AG04449 (cell line): ENCODE measurements at regions not wholly inside any gene's neighbourhood (a gene's known extent, or its start where the extent isn't known, plus 50 kb on each side); places are given as distances from the start of the nearest gene placed in this dataset.

Experiments used
- CTCF ChIA-PET: fragments of 350-600 bp; formaldehyde crosslinking; extraction: SDS; loops from one replicate; lab custom pipeline; 2021; ENCODE audit warnings: antibody characterized with exemption; lab: Yijun Ruan, JAX
- POLR2A ChIA-PET: fragments of 400-600, 350-600 bp; formaldehyde crosslinking; extraction: SDS; loops from one replicate; lab custom pipeline; 2020; ENCODE audit warnings: antibody characterized with exemption, inconsistent platforms; lab: Yijun Ruan, JAX
- DNase-seq: peaks from one replicate; pipeline ENCODE4 v3.0.0-alpha.2; 2010; ENCODE audit warnings: low read depth, low spot score
- H3K4me3 ChIP-seq: 2 replicates; pipeline ENCODE4 v1.5.1; 2011; ENCODE audit warnings: low read depth, mild to moderate bottlenecking, control low read depth, low read length
- CTCF ChIP-seq: IDR thresholded peaks from one replicate; pipeline ENCODE4 v1.5.1; 2011; ENCODE audit warnings: mild to moderate bottlenecking, moderate library complexity, low read length, control low read depth, inconsistent platforms; ENCODE audit not compliant: insufficient read depth; ENCODE audit errors: missing control alignments

- peak; percentile 89 for DNase-seq
- H3K4me3 ChIP-seq: no peak overlapping the region
- ChIA-PET POLR2A (interaction anchor here (0.8 kb wide), 1 partner anchor 12 kb away, joined by 3 read pairs; no protein-coding TSS in a partner anchor), CTCF (interaction anchor here (1.0 to 1.9 kb wide), 2 partner anchors 90 to 364 kb away, joined by 3 to 4 read pairs; no protein-coding TSS in a partner anchor)
- TF ChIP-seq CTCF: no peak
Measured at GRCh38 chr10:29039677-29040189, 249.1 kb upstream of the LYZL1 start.

DNA sequence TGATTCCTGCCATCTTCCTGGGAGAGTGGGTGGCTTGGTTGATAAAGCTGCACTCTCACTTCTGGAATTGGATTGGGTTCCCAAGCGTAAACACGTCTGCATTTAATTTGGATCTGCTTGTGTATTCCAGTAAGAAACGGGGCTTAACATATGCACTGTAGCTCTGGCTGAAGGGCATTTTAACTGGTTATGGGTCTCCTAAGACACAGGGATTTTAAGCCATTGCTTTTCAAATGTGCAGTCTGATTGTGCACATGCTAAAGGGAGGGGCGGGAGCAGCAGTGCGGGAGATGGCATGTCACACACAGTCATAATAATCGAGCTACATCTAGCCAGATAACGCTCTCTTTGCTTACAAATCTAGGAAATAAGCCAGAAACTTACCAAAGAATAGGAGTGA, 247.3 kb upstream of the LYZL1 start:
- H3K4me3 ChIP-seq: no peak overlapping the region
- ChIA-PET CTCF (interaction anchor here (0.8 to 0.9 kb wide), 2 partner anchors 88 to 377 kb away, joined by 3 read pairs; no protein-coding TSS in a partner anchor), POLR2A (no interaction called here)
- no peak for TF ChIP-seq CTCF
- DNase-seq: no peak

DNA sequence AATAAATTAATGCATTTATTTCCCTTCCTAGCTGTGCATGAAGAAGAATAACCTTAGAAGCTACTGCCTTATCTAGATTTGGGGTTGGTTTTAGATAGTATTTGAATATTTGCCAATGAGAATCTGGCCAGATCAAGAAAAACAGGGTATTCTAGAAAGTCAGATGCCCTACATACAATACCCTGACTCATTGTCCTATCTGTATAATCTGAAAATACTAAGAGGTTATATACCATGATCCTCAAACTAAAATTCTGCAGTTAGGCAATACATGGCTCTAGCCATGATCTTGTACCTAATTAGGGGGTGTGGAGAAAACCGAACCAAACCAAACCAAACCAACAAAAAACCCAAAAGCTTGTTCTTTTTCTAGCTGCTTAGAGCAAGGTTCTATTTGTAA, 240.4 kb upstream of the LYZL1 start:
- POLR2A ChIA-PET: no interaction called here
- H3K4me3 ChIP-seq: no peak overlapping the region
- no peak for DNase-seq
- CTCF ChIA-PET: no interaction called here
- TF ChIP-seq CTCF: no peak

DNA sequence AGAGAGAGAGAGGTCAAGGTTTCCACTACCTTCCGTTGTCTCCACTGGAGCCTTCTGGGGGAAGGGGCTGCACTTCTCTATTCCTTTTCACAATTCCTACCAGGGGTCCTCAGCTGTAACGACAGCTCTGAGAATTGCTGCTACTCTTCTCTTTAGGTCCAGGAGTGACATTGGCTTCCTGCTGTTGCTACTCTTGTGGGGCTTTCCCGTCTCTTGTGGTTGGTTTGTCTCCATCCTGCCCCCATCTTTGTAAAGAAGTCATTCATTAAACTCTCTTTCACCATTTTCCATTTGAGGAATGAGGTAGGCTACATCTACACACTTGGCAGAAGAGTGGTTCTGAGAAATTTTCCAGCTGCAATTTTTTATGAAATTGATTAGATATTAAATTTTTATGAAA, 238.8 kb upstream of the LYZL1 start:
- no peak for DNase-seq
- H3K4me3 ChIP-seq: no peak overlapping the region
- ChIA-PET POLR2A (no interaction called here), CTCF (no interaction called here)
- no peak for TF ChIP-seq CTCF

DNA sequence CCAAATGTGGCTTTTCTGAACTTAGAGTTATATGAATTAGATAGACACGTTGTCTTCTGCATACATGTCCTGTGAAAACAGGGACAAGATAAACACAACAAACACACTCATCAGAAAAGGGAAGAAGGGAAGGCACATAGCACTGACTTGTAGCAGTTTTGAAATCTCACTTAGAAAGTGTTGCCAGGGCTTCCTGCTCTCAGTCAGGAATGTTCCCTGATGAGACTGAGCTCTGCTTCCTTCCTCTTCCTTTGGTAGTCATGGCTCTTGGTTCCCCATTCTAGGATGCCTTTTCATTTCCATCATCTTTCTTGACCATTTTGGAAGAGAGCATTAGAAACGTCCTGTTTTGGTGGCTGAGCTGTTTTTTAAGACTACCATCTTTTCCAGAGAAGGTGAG, 233.8 kb upstream of the LYZL1 start:
- H3K4me3 ChIP-seq: no peak overlapping the region
- no peak for TF ChIP-seq CTCF
- CTCF ChIA-PET: no interaction called here
- POLR2A ChIA-PET: no interaction called here
- DNase-seq: no peak

- TF ChIP-seq CTCF: no peak
- POLR2A ChIA-PET: no interaction called here
- no peak for DNase-seq
Measured at GRCh38 chr10:29056729-29057128, 232.1 kb upstream of the LYZL1 start.

More at GRCh38 chr10:29056729-29057128, 232.1 kb upstream of the LYZL1 start:
- CTCF ChIA-PET: no interaction called here
- no peak overlapping the region for H3K4me3 ChIP-seq
